ENCODE measurements at regions not wholly inside any gene's neighbourhood (a gene's known extent, or its start where the extent isn't known, plus 50 kb on each side); places are given as distances from the start of the nearest gene placed in this dataset.

DNA sequence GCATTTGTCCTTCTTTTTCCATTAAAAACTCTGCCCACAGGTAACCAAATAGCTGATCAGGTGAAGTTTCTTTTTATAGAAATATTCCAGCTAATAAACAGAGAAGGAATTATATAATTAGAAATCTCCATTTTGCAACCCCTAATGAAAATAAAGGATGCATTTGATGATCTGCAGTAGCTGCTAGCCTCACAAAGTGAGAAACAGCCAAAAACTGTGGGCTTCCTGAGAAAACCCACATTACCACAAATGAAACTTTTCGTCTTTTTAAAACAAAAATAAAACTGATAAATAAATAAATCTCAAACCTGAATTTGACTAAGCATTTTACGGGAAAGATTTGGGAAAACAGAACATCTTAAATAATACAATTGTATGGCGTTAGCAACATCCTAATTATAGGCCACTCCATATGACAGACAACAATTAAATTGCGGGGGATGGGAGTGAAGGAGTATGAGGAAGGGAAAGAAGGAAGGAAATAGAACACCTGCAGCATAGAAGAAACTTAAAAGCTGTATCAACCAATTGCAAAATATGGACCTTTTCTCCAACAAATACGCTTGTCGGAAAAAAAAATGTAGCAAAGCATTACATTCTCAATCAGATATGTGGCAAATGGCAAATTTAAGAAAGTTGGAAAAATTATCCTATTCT, 283.0 kb upstream of the ITGA1 start:
- TF ChIP-seq POLR2AphosphoS5 (IDR thresholded peaks at IDR 0.05; ENCODE audit: borderline replicate concordance, low read depth, low read length) (no peak), EZH2 (IDR thresholded peaks at IDR 0.05) (no peak)

Data from SK-N-MC (cell line).